ENCODE measurements at regions not wholly inside any gene's neighbourhood (a gene's known extent, or its start where the extent isn't known, plus 50 kb on each side); places are given as distances from the start of the nearest gene placed in this dataset.

DNA sequence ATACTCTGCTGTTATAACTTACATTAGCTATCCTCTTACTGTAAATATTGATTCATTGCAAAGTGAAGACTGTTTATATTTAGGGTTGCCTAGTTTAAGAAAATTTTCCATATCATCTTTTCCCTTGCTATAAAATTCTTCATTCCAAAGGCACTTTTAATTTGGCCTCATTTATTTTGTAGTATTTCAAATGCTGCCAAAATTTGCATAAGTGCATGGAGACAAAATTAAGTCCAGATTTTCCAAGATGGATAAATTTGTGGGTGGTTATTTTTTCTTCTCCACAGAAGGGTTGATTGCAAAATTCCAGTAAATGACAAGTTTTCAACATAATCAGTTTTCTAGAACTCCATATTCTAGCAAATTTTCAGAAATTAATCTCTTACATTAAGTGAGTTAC is 141.5 kb upstream of the MTAP start:
- no peak overlapping the region for H3K4me3 Mint-ChIP-seq (ENCODE audit: unreplicated experiment)
- no peaks in the 10 kb centered on the region for H3K9me3 Mint-ChIP-seq (ENCODE audit: unreplicated experiment)
- no peaks in the 10 kb centered on the region for H3K36me3 Mint-ChIP-seq (ENCODE audit: unreplicated experiment)
- H3K4me1 Mint-ChIP-seq (ENCODE audit: low read depth, unreplicated experiment) = peaks cover 2% of the 10 kb centered on the region
- H3K27me3 Mint-ChIP-seq (ENCODE audit: unreplicated experiment) = no peaks in the 10 kb centered on the region
- H3K27ac Mint-ChIP-seq (ENCODE audit: unreplicated experiment) = no peak overlapping the region
- no peak for DNase-seq
- TF ChIP-seq, protein P1, sequence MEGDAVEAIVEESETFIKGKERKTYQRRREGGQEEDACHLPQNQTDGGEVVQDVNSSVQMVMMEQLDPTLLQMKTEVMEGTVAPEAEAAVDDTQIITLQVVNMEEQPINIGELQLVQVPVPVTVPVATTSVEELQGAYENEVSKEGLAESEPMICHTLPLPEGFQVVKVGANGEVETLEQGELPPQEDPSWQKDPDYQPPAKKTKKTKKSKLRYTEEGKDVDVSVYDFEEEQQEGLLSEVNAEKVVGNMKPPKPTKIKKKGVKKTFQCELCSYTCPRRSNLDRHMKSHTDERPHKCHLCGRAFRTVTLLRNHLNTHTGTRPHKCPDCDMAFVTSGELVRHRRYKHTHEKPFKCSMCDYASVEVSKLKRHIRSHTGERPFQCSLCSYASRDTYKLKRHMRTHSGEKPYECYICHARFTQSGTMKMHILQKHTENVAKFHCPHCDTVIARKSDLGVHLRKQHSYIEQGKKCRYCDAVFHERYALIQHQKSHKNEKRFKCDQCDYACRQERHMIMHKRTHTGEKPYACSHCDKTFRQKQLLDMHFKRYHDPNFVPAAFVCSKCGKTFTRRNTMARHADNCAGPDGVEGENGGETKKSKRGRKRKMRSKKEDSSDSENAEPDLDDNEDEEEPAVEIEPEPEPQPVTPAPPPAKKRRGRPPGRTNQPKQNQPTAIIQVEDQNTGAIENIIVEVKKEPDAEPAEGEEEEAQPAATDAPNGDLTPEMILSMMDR (IDR thresholded peaks at IDR 0.05; ENCODE audit: partially characterized antibody, unreplicated experiment) = no peak

DNA sequence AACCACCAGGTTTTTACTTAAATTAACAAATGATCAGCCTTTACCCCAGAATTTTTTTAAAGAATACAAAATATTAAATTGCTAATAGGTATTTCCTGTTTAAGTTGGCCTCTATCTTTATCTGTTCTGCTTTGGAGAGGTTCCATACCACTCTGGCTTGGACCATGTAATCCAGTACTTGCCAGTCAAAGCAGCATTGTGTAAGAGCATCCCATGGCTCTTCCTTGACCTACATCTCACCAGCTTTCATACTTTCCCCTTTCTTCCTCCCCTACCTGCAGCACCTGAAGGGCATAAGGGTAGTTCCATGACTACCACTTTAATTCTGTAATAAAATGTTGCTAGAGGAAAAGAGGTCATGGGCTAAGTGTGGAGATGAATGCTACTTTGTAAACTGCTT is 140.8 kb upstream of the MTAP start:
- TF ChIP-seq, protein P1 (IDR thresholded peaks at IDR 0.05; ENCODE audit: partially characterized antibody, unreplicated experiment) = no peak
- H3K27ac Mint-ChIP-seq (ENCODE audit: unreplicated experiment) = no peak overlapping the region
- H3K4me1 Mint-ChIP-seq (ENCODE audit: low read depth, unreplicated experiment) = peaks cover 2% of the 10 kb centered on the region

DNA sequence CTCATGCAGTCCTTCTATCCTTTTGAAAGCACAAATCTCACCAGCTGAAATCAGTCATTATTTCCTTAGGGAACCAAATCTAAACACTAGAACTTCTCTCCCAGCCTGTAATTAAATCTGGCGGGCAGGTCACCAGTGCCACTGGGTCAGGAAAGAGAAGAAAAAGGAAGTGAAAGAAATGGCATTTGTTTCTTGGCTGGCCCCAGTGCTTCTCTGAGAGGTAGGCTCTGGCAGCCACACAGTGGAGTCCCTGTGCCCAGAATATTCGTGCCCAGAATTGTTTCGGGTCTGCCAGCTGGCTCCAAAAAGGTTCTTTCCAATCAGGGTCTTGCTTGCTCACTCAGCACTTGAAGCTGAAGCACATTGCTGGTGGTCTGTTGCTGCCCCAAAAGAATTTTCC is 133.9 kb upstream of the MTAP start:
- Mint-ChIP-seq H3K36me3 (ENCODE audit: unreplicated experiment) (no peaks in the 10 kb centered on the region), H3K4me1 (ENCODE audit: low read depth, unreplicated experiment) (peaks cover 8% of the 10 kb centered on the region), H3K27ac (ENCODE audit: unreplicated experiment) (no peak overlapping the region), H3K9me3 (ENCODE audit: unreplicated experiment) (peaks cover 2% of the 10 kb centered on the region), H3K4me3 (ENCODE audit: unreplicated experiment) (no peak overlapping the region), H3K27me3 (ENCODE audit: unreplicated experiment) (no peaks in the 10 kb centered on the region)
- TF ChIP-seq, protein P1 (IDR thresholded peaks at IDR 0.05; ENCODE audit: partially characterized antibody, unreplicated experiment) = no peak
- no peak for DNase-seq

More for the DNA sequence above, 140.8 kb upstream of the MTAP start:
- Mint-ChIP-seq H3K27me3 (ENCODE audit: unreplicated experiment) (no peaks in the 10 kb centered on the region), H3K9me3 (ENCODE audit: unreplicated experiment) (no peaks in the 10 kb centered on the region), H3K36me3 (ENCODE audit: unreplicated experiment) (no peaks in the 10 kb centered on the region), H3K4me3 (ENCODE audit: unreplicated experiment) (no peak overlapping the region)
- no peak for DNase-seq

DNA sequence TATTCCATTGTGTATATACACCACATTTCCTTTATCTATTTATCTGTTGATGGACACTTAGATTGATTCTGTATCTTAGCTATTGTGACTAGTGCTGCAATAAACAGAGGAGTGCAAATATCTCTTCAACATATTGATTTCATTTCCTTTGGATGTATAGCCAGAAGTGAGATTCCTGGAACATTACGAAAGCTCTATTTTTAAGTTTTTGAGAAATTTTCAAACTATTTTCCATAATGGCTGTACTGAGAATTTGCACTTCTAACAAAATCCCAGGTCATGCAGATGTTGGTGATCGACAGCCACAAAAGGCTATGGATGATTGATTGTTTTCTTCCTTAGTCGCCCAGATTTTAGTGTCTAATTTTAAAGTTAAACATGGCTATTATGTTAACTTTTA is 132.7 kb upstream of the MTAP start:
- Mint-ChIP-seq H3K4me3 (ENCODE audit: unreplicated experiment) (no peak overlapping the region), H3K9me3 (ENCODE audit: unreplicated experiment) (peaks cover 2% of the 10 kb centered on the region), H3K27me3 (ENCODE audit: unreplicated experiment) (no peaks in the 10 kb centered on the region), H3K36me3 (ENCODE audit: unreplicated experiment) (no peaks in the 10 kb centered on the region), H3K27ac (ENCODE audit: unreplicated experiment) (no peak overlapping the region), H3K4me1 (ENCODE audit: low read depth, unreplicated experiment) (peaks cover 8% of the 10 kb centered on the region)
- TF ChIP-seq, protein P1 (IDR thresholded peaks at IDR 0.05; ENCODE audit: partially characterized antibody, unreplicated experiment) = no peak
- no peak for DNase-seq

DNA sequence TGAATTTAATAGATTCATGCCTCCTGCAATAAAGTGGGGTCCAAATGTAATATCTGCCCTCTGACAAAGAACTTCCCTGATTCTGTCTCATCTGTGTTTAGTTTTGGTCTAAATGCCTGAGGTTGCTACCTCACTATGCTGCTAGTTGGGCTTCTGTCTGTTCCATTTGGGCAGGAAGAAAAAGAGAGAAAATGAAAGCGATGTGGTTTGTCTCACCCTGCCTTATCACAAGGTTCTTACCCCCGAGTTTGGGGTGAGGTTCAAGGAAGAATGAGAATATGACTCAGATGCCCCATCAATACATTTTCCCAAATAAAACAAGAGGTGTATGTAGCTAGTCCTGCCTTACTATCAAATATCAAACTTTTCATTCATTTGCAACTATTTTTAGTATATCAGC is 132.1 kb upstream of the MTAP start:
- no peak overlapping the region for H3K4me3 Mint-ChIP-seq (ENCODE audit: unreplicated experiment)
- H3K36me3 Mint-ChIP-seq (ENCODE audit: unreplicated experiment) = no peaks in the 10 kb centered on the region
- H3K27me3 Mint-ChIP-seq (ENCODE audit: unreplicated experiment) = no peaks in the 10 kb centered on the region
- H3K9me3 Mint-ChIP-seq (ENCODE audit: unreplicated experiment) = peaks cover 2% of the 10 kb centered on the region
- H3K4me1 Mint-ChIP-seq (ENCODE audit: low read depth, unreplicated experiment) = peaks cover 8% of the 10 kb centered on the region
- no peak overlapping the region for H3K27ac Mint-ChIP-seq (ENCODE audit: unreplicated experiment)
- TF ChIP-seq, protein P1 (IDR thresholded peaks at IDR 0.05; ENCODE audit: partially characterized antibody, unreplicated experiment) = no peak
- DNase-seq = no peak
